GM21526 (cell line): ENCODE measurements at regions not wholly inside any gene's neighbourhood (a gene's known extent, or its start where the extent isn't known, plus 50 kb on each side); places are given as distances from the start of the nearest gene placed in this dataset.

ENCODE experiments used
- ATAC-seq: cut with Tn5 transposase; IDR thresholded peaks from one replicate; pipeline ENCODE4 v1.9.1; 2021; ENCODE audit warnings: moderate library complexity; ENCODE audit not compliant: unreplicated experiment, low FRiP score

DNA sequence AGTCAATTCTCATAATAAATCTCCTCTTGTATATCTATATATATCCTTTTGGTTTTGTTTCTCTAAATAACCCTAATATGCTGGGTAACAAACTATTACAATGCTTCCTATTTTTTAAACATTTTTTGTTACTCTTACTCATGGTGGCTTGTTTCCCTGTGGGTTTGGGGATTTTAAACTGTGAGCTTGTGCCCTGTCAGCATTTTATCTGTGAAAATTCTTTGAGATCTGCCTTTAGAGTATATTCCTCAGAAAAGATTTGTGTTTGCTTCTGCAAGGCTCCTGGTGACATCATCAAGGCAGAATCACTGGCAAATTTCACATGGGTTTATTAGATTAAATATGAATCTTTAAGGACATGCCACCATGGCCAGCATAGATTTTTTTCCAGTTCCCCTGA is 273.6 kb downstream of the LRFN2 start:
- ATAC-seq = no peak

DNA sequence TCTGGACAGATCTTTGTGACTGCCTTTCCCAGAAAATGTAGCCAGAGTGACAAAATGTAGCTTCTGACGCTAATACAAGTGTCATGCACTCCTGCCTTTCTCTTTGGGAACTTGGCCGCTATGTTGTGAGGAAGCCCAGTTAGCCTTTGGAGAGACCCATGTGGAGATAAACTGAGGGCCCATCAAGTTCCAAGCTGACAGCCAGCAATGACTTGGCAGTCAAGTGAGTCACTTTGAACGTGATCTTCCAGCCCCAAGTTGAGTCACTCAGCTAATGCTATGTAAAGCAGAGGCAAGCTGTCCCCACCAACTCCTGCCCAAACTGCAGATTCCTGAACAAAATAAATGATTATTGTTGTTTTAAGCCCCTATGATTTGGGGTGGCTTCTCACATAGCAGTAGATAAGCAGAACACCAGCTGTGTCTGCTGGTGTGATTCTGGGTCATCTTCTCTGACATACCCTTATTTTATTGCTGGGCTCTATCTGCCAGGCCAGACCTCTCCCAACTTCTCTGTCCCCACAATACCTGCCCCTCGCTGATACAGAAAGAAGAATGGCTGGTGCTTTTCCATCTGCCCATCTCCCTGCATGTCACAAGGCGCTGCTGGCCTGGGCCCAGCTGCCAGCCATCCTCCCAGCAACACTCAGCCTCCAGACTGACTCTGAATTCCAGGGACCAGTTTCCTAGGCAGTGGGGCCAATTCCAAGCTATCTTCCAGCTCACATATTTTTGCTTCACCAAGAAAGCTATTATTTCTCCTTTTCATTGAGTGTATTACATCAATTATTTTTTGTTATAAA is 274.8 kb downstream of the LRFN2 start:
- no peak for ATAC-seq

GRCh38 chr6:40308533-40309306 is 278.4 kb downstream of the LRFN2 start:
- ATAC-seq = no peak

DNA sequence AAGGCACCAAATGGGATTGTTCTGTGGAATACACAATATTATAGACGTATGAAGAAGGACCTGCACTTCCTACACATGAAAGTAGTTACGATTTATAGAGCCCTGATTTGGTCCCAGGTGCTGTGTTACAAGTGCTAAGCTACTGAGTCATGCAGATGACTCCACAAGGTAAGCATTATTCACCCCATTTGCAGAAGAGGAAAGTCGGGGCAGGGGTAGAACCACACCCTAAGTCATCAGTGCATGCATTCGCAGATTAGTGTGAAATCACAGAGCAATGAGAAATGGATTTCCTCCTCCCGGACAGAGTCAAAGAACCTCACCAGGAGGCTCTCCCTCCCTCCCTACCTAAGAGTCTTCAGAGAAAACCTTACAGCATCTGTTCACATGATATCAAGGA is 279.5 kb downstream of the LRFN2 start:
- ATAC-seq = no peak

GRCh38 chr6:40302856-40303454 is 284.2 kb downstream of the LRFN2 start:
- ATAC-seq = no peak

GRCh38 chr6:40299681-40300080 is 287.5 kb downstream of the LRFN2 start:
- no peak for ATAC-seq

DNA sequence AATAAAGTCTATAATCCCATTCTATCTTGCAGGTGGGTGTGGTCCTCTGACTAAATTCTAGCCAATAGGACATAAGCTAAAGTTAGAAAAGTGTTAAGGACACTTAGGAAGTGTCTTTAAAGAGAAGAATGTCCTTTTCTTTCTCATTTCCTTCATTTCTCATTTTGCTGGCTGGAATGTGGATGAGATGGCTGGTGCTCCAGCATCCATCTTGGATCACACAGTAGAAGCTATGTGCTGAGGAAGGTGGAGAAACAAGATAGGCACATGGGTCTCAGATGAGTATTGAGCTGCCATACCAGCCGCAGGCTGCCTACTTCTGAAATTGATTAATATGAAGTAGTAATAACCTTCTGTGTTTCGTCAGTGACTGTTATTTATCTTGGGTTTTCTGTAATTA is 289.0 kb downstream of the LRFN2 start:
- ATAC-seq = no peak

DNA sequence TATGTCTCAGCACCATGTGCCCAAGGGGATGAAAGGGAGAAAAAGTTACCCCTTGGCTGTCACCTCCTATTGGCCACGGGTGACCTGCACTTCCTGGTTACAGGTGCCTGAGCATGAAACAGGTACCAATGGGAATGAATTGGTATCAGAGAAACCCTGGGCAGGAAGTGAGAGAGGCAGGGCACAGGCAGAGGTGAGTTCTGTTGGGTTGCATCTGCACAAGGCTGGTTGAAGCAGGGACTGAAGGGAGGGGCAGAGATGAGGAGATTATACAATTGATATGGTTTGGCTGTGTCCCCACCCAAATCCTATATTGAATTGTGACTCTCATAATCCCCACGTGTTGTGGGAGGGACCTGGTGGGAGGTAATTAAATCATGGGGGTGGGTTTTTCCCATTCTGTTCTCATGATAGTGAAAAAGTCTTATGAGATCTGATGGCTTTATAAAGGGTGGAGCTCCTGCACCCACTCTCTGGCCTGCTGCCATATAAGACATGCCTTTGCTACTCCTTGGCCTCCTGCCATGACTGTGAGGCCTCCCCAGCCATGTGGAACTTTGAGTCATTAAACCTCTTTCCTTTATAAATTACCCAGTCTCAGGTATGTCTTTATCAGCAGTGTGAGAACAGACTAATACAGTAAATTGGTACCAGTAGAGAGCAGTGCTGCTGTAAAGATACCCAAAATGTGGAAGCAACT is 291.8 kb downstream of the LRFN2 start:
- no peak for ATAC-seq

- ATAC-seq = no peak
Measured at GRCh38 chr6:40293460-40294185, 293.5 kb downstream of the LRFN2 start.

GRCh38 chr6:40293060-40293459 is 294.1 kb downstream of the LRFN2 start:
- ATAC-seq = no peak

GRCh38 chr6:40290816-40291215 is 296.3 kb downstream of the LRFN2 start:
- no peak for ATAC-seq

GRCh38 chr6:40288919-40289318 is 298.2 kb downstream of the LRFN2 start:
- no peak for ATAC-seq

DNA sequence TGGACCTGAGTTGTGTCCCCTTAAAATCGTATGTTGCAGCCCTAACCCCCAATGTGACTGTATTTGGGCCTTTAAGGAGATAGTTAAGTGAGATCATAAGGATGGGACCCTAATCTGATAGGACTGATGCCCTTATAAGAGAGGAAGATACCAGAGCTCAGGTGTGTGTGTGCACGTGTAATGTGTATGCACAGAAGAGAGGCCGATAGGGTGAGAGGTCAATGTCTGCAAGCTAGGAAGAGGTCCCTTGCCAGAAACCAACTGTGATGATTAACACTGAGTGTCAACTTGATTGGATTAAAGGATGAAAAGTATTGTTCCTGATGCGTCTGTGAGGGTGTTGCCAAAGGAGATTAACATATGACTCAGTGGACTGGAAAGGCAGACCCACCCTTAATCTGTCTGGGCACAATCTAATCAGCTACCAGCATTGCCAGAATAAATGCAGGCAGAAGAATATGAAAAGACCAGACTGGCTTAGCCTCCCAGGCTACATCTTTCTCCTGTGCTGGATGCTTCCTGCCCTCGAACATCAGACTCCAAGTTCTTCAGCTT is 299.8 kb downstream of the LRFN2 start:
- no peak for ATAC-seq

- no peak for ATAC-seq
Measured at GRCh38 chr6:40286721-40287120, 300.4 kb downstream of the LRFN2 start.

DNA sequence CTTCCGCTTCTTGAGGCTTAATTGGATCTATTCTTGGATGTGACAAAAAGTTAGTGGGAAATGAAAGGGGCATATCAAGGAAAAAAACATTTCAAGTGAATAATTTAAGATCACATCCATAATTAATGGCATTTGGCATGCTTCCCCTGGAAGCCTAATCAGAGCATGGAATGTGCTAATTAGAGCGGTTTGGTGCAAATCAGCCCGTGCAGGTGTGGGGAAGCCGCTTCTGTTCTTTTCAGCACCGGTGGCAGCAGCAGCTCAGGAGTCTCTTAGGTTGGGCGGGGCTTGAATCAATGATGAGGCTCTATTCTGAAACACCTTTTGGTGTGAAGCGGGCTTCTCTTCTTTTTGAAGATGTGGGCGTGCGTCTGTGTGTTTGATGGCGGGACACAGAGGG is 301.2 kb downstream of the LRFN2 start:
- ATAC-seq = no peak

- no peak for ATAC-seq
Measured at GRCh38 chr6:40285535-40285934, 301.6 kb downstream of the LRFN2 start.

GRCh38 chr6:40282986-40283385 is 304.2 kb downstream of the LRFN2 start:
- no peak for ATAC-seq

DNA sequence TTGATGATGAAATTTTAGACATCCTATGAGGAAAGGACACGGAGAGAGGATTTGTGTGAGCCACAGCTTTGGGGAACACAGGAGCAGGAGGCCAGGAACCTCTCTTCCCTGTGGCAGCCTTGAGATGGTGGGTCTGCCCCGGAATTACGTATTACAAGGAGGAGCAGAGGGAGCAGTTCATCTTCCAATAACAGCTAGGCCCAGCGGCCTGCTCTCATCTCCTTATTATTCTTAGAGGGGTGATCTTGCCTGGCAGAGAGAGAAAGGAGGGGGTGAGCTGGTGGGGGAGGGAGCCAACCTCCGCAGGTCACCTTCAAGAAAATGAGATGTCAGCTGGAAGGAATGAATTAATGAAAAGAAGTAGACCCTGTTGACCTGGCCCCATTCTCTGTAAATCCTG is 305.8 kb downstream of the LRFN2 start:
- no peak for ATAC-seq

DNA sequence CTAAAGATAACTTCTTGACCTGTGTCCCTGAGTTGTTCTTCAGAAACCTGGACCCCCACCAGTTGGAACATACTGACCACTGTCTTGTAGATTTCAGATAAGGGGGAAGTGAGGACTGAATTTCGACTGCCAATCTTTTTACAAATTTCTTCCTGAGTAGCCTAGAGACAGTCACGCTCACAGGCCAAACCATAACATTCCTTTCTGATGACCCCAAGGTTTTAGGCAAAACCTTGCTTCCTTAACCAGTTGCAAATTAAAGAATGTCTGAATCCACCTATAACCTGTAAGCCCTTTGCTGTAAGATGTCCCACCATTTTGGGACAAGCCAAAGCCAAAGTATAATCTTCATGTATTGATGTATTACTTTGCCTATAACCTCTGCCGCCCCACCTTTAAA is 306.9 kb downstream of the LRFN2 start:
- ATAC-seq = no peak

DNA sequence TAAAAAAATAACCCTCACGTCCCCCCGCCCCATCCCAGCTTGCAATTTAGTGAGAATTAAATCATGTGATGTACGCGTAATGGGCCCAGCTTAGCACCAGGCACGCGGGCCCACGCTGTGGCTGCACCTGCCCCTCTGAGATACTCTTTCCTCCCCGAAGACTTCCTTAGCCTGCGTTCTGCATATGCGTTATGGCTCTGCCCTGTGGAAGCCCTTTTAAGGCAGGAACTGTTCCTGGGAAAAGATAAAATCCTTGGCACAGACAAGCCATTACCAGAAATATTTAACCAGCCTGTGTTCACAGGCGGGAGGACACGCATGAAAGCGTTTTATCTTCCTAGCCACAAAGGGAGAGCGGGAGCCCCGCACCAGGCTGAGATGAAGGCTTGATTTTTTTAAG is 311.0 kb downstream of the LRFN2 start:
- no peak for ATAC-seq
